Pancreas (tissue), 10 donors: ENCODE measurements at regions not wholly inside any gene's neighbourhood (a gene's known extent, or its start where the extent isn't known, plus 50 kb on each side); places are given as distances from the start of the nearest gene placed in this dataset.

ENCODE experiments used
- ATAC-seq, 4 donors: fragments of 200-7000 bp; cut with Tn5 transposase; one replicate each; pipeline versions ENCODE4 v1.8.0 to v1.9.1; 2020; ENCODE audit warnings: mild to moderate bottlenecking in 4 of 4, moderate library complexity in 4 of 4
- DNase-seq, 6 donors: peaks; one replicate each; pipeline ENCODE4 v3.0.0-alpha.2; 2020
- FAIRE-seq: peaks from 2 replicates; lab custom pipeline; 2012; peaks lifted over from hg19 to GRCh38; lab: Jason Lieb, UNC
- H3K27ac ChIP-seq, 4 donors: fragments of 200-600 bp; sonication (generic); 1 replicate in 3 of 4; 2 replicates in 1 of 4; pipeline versions ENCODE4 v1.5.0 to v1.8.0; 2020
- H3K27me3 ChIP-seq, 4 donors: fragments of 200-600 bp; one replicate each; pipeline ENCODE4 v1.8.0; 2021
- H3K36me3 ChIP-seq, 3 donors: fragments of 200-600 bp; sonication (generic) in 1 of 3; one replicate each; pipeline versions ENCODE4 v1.5.0 to v1.8.0; 2020 to 2021
- H3K4me1 ChIP-seq, 3 donors: fragments of 200-600 bp; one replicate each; pipeline ENCODE4 v1.8.0; 2021
- H3K4me3 ChIP-seq, 4 donors: fragments of 200-600 bp; sonication (generic) in 2 of 4; one replicate each; pipeline versions ENCODE4 v1.5.0 to v1.8.0; 2020 to 2021
- H3K9me3 ChIP-seq, 4 donors: fragments of 200-600 bp; one replicate each; pipeline ENCODE4 v1.8.0; 2021
- WGBS, 2 donors: extraction: QIAGEN DNeasy Blood & Tissue Kit; methylation state at CpG; one replicate each; pipeline ENCODE4 v1.1.7; 2013; 5-methylcytosine and 5-hydroxymethylcytosine counted together
- intact Hi-C, 3 donors: fragments of 100-400 bp; cut with DNase I; formaldehyde crosslinking; loops; one replicate each; pipeline versions ENCODE4 v1.11.1 to v1.14.2; 2022
- TF ChIP-seq, protein P1 (sequence below), 4 donors: fragments of 200-600 bp; sonication (generic) in 3 of 4; IDR thresholded peaks; one replicate each; pipeline versions ENCODE4 v1.5.0 to v1.8.0; 2021; ENCODE audit warnings: antibody characterized with exemption in 4 of 4
- donor health status: healthy with polysubstance abuse.
- donor health status: DM: no; HTN: no; CAD: no; lungs with moderate emphysema.
- donor health status: DM: no; HTN: no; CAD: no.
- donor health status: control.
- donor health status: control.
- donor health status: Bipolar disorder and iron deficiency.
- donor health status: DM: yes; HTN: yes; CAD: no.
- donor health status: DM: no; HTN: no; CAD: no.
- donor health status: DM: no; HTN: no; CAD: no.
- donor health status: DM: yes; HTN: yes; CAD: no.

DNA sequence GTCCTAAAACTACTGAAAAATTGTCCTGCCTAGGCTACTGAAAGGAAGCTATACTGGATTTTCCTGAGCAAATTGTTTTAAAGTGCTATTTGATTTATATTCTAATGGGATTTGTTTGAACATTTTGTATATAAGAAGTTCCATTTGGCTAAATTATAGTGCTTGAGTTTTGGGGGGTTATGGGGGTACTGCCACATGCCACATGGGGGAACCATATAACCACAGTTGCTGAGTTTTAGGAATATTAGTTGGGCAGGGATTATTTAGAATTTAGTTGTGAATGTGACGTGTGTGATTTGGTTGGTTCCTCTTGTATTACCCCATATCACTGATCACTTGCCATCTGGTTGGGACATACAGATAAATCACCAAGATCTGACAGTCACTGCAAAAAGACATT, 224.5 kb upstream of the TAPT1 start:
- ATAC-seq (no peak), FAIRE-seq (no peak), DNase-seq (no peak)
- intact Hi-C loops: no loop called here
- Histone ChIP-seq H3K27ac (no peak overlapping the region), H3K4me3 (no peak overlapping the region), H3K27me3 (no peaks in the 10 kb centered on the region), H3K9me3 (no peaks in the 10 kb centered on the region), H3K36me3 (no peaks in the 10 kb centered on the region), H3K4me1 (peaks cover 5 to 11% (median 9%) of the 10 kb centered on the region in 3 donors)
- TF ChIP-seq, protein P1, sequence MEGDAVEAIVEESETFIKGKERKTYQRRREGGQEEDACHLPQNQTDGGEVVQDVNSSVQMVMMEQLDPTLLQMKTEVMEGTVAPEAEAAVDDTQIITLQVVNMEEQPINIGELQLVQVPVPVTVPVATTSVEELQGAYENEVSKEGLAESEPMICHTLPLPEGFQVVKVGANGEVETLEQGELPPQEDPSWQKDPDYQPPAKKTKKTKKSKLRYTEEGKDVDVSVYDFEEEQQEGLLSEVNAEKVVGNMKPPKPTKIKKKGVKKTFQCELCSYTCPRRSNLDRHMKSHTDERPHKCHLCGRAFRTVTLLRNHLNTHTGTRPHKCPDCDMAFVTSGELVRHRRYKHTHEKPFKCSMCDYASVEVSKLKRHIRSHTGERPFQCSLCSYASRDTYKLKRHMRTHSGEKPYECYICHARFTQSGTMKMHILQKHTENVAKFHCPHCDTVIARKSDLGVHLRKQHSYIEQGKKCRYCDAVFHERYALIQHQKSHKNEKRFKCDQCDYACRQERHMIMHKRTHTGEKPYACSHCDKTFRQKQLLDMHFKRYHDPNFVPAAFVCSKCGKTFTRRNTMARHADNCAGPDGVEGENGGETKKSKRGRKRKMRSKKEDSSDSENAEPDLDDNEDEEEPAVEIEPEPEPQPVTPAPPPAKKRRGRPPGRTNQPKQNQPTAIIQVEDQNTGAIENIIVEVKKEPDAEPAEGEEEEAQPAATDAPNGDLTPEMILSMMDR (IDR thresholded peaks at IDR 0.05): no peak
- 83 to 87% methylated on average over 1 of the region's 1 CpG for WGBS, 2 donors

DNA sequence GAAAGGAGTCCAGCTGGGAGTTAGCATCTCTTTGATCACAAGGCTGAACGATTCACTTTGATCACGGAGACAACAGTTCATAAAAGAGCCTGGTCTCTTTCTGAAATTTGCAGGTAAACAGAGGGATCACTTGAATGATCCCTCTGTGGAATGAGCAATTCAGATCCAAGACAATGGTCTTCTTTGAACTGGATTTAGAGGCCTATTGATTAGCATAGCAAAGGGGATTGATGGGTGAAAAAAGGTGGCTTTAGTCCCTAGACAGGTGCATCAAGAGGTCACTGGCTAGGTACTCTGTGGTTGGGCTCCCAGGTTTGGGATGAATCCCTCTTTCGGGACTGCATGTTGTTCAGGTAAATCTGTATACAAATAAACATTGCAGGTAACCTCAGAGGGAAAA, 223.8 kb upstream of the TAPT1 start:
- 74 to 75% methylated on average over 3 of the region's 3 CpGs for WGBS, 2 donors

DNA sequence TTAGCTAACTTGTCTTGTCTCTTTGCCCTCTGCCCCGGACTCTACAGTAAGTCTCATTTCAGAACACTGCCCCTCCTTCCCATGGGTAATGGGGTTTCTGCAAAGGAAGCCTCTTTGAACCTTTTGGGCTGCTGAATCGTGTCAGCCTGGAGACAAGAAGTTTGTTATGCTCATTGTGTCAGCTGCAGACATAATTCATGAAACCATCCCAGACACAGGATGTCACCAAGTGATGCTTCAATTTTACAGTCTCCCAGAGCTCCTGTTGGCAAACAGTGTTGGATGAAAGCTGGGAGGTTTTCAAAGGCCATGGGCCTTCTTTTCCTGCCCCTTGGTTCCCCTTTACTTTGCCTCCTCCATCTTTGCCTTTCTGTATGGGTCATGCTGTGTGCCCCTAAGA, 223.1 kb upstream of the TAPT1 start:
- Histone ChIP-seq H3K4me1 (peaks cover 5 to 11% (median 9%) of the 10 kb centered on the region in 3 donors), H3K27ac (no peak overlapping the region), H3K36me3 (no peaks in the 10 kb centered on the region), H3K9me3 (no peaks in the 10 kb centered on the region), H3K4me3 (no peak overlapping the region), H3K27me3 (no peaks in the 10 kb centered on the region)
- FAIRE-seq: no peak
- DNase-seq: no peak
- intact Hi-C loops: loop anchor here in 1 of 3 donors (10.0 kb wide), 1 partner anchor 165 kb away; no protein-coding TSS in a partner anchor
- 87 to 88% methylated on average over 2 of the region's 2 CpGs for WGBS, 2 donors
- no peak for ATAC-seq
- TF ChIP-seq, protein P1 (IDR thresholded peaks at IDR 0.05): no peak

More for the DNA sequence above, 223.8 kb upstream of the TAPT1 start:
- intact Hi-C loops: no loop called here
- DNase-seq: no peak
- no peaks in the 10 kb centered on the region for H3K27me3 ChIP-seq
- H3K36me3 ChIP-seq: no peaks in the 10 kb centered on the region
- ATAC-seq: no peak
- TF ChIP-seq, protein P1 (IDR thresholded peaks at IDR 0.05): no peak
- peaks cover 5 to 11% (median 9%) of the 10 kb centered on the region in 3 donors for H3K4me1 ChIP-seq
- no peak for FAIRE-seq
- H3K27ac ChIP-seq: no peak overlapping the region
- no peak overlapping the region for H3K4me3 ChIP-seq
- no peaks in the 10 kb centered on the region for H3K9me3 ChIP-seq

DNA sequence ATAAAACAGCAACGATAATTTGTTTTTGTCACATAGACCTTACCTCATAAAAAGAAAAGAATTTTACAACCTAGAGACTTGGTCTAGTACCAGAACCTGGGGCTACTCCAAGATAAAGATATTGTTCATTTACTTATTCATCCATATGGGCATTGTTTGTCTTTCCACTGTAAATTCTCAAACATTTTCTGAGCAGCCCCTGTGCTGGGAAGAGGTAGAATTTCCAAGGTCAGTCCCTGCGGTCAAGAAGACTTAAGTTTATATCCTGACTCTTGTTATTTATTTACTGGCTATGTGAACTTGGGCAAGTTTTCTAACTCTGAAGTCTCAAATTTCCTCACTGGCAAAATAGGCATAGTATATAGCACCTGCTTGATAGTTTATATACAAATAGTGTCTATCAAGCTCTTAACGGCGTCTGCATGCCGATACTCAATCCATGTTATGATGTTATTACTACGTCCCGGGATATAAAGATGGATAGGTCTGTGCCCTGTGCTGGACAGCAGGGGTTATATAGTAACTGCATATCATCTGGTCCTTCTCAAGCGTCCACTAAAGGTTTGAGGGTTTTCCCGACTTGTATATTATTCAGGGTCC, 222.1 kb upstream of the TAPT1 start:
- WGBS, 2 donors: 34 to 47% methylated on average over 9 of the region's 9 CpGs
- FAIRE-seq: no peak
- peak; percentile 56 to 81 (median 64) for ATAC-seq

More for the DNA sequence above, 222.1 kb upstream of the TAPT1 start:
- Histone ChIP-seq H3K36me3 (no peaks in the 10 kb centered on the region), H3K27ac (no peak overlapping the region), H3K9me3 (no peaks in the 10 kb centered on the region), H3K4me1 (peaks cover 5 to 11% (median 9%) of the 10 kb centered on the region in 3 donors), H3K4me3 (no peak overlapping the region), H3K27me3 (no peaks in the 10 kb centered on the region)
- intact Hi-C loops: loop anchor here in 1 of 3 donors (10.0 kb wide), 1 partner anchor 164 kb away; no protein-coding TSS in a partner anchor
- peak in 1 of 6 donors; percentile 16 for DNase-seq
- TF ChIP-seq, protein P1 (IDR thresholded peaks at IDR 0.05): no peak
